CD14-positive monocyte (primary cell): ENCODE measurements at regions not wholly inside any gene's neighbourhood (a gene's known extent, or its start where the extent isn't known, plus 50 kb on each side); places are given as distances from the start of the nearest gene placed in this dataset.
"Not testable (repeated sequence)": the region's sequence is repeated elsewhere in the genome, so short reads cannot be mapped to it uniquely, and the experiment has no call there.

Source experiments
- DNase-seq, 3 donors: peaks; one replicate each; pipeline ENCODE4 v3.0.0-alpha.2; 2011 to 2022
- H2AFZ ChIP-seq: 2 replicates; pipeline ENCODE4 v1.6.0; 2012; ENCODE audit warnings: mild to moderate bottlenecking, low read depth, low read length, inconsistent platforms; ENCODE audit not compliant: insufficient read depth, poor library complexity, severe bottlenecking
- H3K27ac ChIP-seq, 2 donors: 1 replicate in 1 of 2; 2 replicates in 1 of 2; pipeline ENCODE4 v1.5.1; 2012 to 2013; ENCODE audit warnings: low read length in 2 of 2, control low read depth in 1 of 2, inconsistent platforms in 1 of 2, low read depth in 1 of 2, mild to moderate bottlenecking in 1 of 2
- H3K27me3 ChIP-seq, 2 donors: one replicate each; pipeline versions ENCODE4 v1.6.0 to v1.6.1; 2011 to 2013; ENCODE audit warnings: low read length in 2 of 2; ENCODE audit not compliant: control insufficient read depth in 2 of 2, insufficient read depth in 2 of 2
- H3K36me3 ChIP-seq, 2 donors: replicated peaks in 1 of 2; 1 replicate in 1 of 2; 2 replicates in 1 of 2; pipeline versions ENCODE4 v1.5.1 to v1.6.1; 2012 to 2013; ENCODE audit warnings: low read length in 2 of 2, control low read depth in 1 of 2, inconsistent platforms in 1 of 2, mild to moderate bottlenecking in 1 of 2; ENCODE audit not compliant: insufficient read depth in 2 of 2, control insufficient read depth in 1 of 2
- H3K4me1 ChIP-seq, 2 donors: 1 replicate in 1 of 2; 2 replicates in 1 of 2; pipeline versions ENCODE4 v1.5.1 to v1.6.1; 2012 to 2013; ENCODE audit warnings: low read length in 2 of 2, control low read depth in 1 of 2, inconsistent platforms in 1 of 2, mild to moderate bottlenecking in 1 of 2, moderate library complexity in 1 of 2; ENCODE audit not compliant: insufficient read depth in 2 of 2, control insufficient read depth in 1 of 2
- H3K4me2 ChIP-seq: replicated peaks from 2 replicates; pipeline ENCODE3; 2012; ENCODE audit warnings: low read length, moderate library complexity, mild to moderate bottlenecking; ENCODE audit not compliant: poor library complexity, severe bottlenecking; ENCODE audit errors: extremely low read depth
- H3K4me3 ChIP-seq, 3 experiments: fragments of 200-600 bp in 1 of 3; sonication (generic) in 1 of 3; replicated peaks in 1 of 3; 1 replicate in 2 of 3; 2 replicates in 1 of 3; pipeline ENCODE4 v1.5.1; 2011 to 2013; ENCODE audit warnings: low read length in 3 of 3, mild to moderate bottlenecking in 3 of 3, control low read depth in 2 of 3, low read depth in 2 of 3, inconsistent platforms in 1 of 3, moderate library complexity in 1 of 3
- H3K79me2 ChIP-seq: 2 replicates; pipeline ENCODE4 v1.6.0; 2012; ENCODE audit warnings: mild to moderate bottlenecking, control low read depth, inconsistent platforms, low read length, moderate library complexity; ENCODE audit not compliant: insufficient read depth
- H3K9ac ChIP-seq: 2 replicates; pipeline ENCODE4 v1.6.0; 2017; ENCODE audit warnings: low read length, mild to moderate bottlenecking; ENCODE audit not compliant: insufficient read depth, poor library complexity, severe bottlenecking
- H3K9me3 ChIP-seq, 2 donors: replicated peaks in 1 of 2; 1 replicate in 1 of 2; 2 replicates in 1 of 2; pipeline versions ENCODE4 v1.5.1 to v1.6.1; 2012 to 2013; ENCODE audit warnings: low read length in 2 of 2, control low read depth in 1 of 2; ENCODE audit not compliant: control insufficient read depth in 1 of 2, insufficient read depth in 1 of 2
- H4K20me1 ChIP-seq: 2 replicates; pipeline ENCODE4 v1.6.0; 2012; ENCODE audit warnings: mild to moderate bottlenecking, low read length, control low read depth, moderate library complexity; ENCODE audit not compliant: insufficient read depth
- H3K27ac Mint-ChIP-seq, 7 donors: one replicate each; pipeline ENCODE4 v1.8.0; 2020; ENCODE audit warnings: mild to moderate bottlenecking in 7 of 7, mixed read lengths in 7 of 7, moderate library complexity in 6 of 7, inconsistent platforms in 2 of 7
- H3K27me3 Mint-ChIP-seq, 3 donors: one replicate each; pipeline ENCODE4 v1.8.0; 2021 to 2022; ENCODE audit warnings: low read depth in 3 of 3, mild to moderate bottlenecking in 3 of 3, mixed read lengths in 3 of 3, moderate library complexity in 3 of 3, inconsistent platforms in 1 of 3
- H3K36me3 Mint-ChIP-seq, 2 donors: one replicate each; pipeline ENCODE4 v1.8.0; 2020; ENCODE audit warnings: mixed read lengths in 2 of 2, inconsistent platforms in 1 of 2, mild to moderate bottlenecking in 1 of 2
- H3K4me1 Mint-ChIP-seq: one replicate; pipeline ENCODE4 v1.8.0; 2020; ENCODE audit warnings: mild to moderate bottlenecking, mixed read lengths
- H3K4me3 Mint-ChIP-seq, 2 donors: one replicate each; pipeline ENCODE4 v1.8.0; 2020; ENCODE audit warnings: mild to moderate bottlenecking in 2 of 2, mixed read lengths in 2 of 2, moderate library complexity in 1 of 2
- H3K9me3 Mint-ChIP-seq, 7 donors: one replicate each; pipeline ENCODE4 v1.8.0; 2020 to 2022; ENCODE audit warnings: mixed read lengths in 7 of 7, mild to moderate bottlenecking in 6 of 7, moderate library complexity in 6 of 7, inconsistent platforms in 2 of 7
- CTCF ChIP-seq: fragments of 200-600 bp; IDR thresholded peaks from one replicate; pipeline ENCODE4 v1.8.0; 2022; ENCODE audit warnings: antibody characterized with exemption, mild to moderate bottlenecking
- WGBS: methylation state at CpG from one replicate; pipeline ENCODE4 v1.1.5; 2013; ENCODE audit warnings: missing lambda C conversion rate; ENCODE audit not compliant: insufficient coverage; 5-methylcytosine and 5-hydroxymethylcytosine counted together
- intact Hi-C, 2 donors: fragments of 100-400 bp; cut with micrococcal nuclease; formaldehyde crosslinking; loops; one replicate each; pipeline versions ENCODE4 v1.15.0 to v1.15.1; 2023

GRCh38 chr9:93886911-93887310 lies 68.2 kb downstream of the BARX1 start:
- peaks cover 7 to 9% (median 7%) of the 10 kb centered on the region in 3 donors for H3K27me3 Mint-ChIP-seq
- H3K4me2 ChIP-seq: no peak overlapping the region
- no peak overlapping the region for H2AFZ ChIP-seq
- H3K9ac ChIP-seq: no peak overlapping the region
- no peaks in the 10 kb centered on the region for H3K27me3 ChIP-seq
- H3K27ac ChIP-seq: no peak overlapping the region
- H3K27ac Mint-ChIP-seq: no peak overlapping the region
- H3K4me3 ChIP-seq: no peak overlapping the region
- no peaks in the 10 kb centered on the region for H3K36me3 Mint-ChIP-seq
- no peak overlapping the region for H3K4me3 Mint-ChIP-seq
- no peaks in the 10 kb centered on the region for H3K36me3 ChIP-seq
- 79% methylated on average over 7 of the region's 7 CpGs for WGBS
- no peak for TF ChIP-seq CTCF
- H3K79me2 ChIP-seq: no peaks in the 10 kb centered on the region
- no peaks in the 10 kb centered on the region for H3K4me1 Mint-ChIP-seq
- peaks cover 0 to 14% (median 7%) of the 10 kb centered on the region in 7 donors for H3K9me3 Mint-ChIP-seq
- no peak for DNase-seq
- H3K9me3 ChIP-seq: peaks cover 0 to 8% of the 10 kb centered on the region in 2 donors
- no peaks in the 10 kb centered on the region for H4K20me1 ChIP-seq
- H3K4me1 ChIP-seq: no peaks in the 10 kb centered on the region
- intact Hi-C loops: no loop called here

GRCh38 chr9:93884808-93885207 lies 70.3 kb downstream of the BARX1 start:
- Mint-ChIP-seq H3K27ac (no peak overlapping the region), H3K27me3 (peaks cover 2 to 7% (median 7%) of the 10 kb centered on the region in 3 donors), H3K36me3 (no peaks in the 10 kb centered on the region), H3K9me3 (peaks cover 0 to 7% (median 4%) of the 10 kb centered on the region in 7 donors), H3K4me1 (no peaks in the 10 kb centered on the region), H3K4me3 (peak overlapping the region in 1 of 2 donors; percentile 13)
- no peak overlapping the region for H2AFZ ChIP-seq
- H3K4me1 ChIP-seq: no peaks in the 10 kb centered on the region
- H3K4me2 ChIP-seq: no peak overlapping the region
- H3K27me3 ChIP-seq: no peaks in the 10 kb centered on the region
- H3K79me2 ChIP-seq: no peaks in the 10 kb centered on the region
- WGBS: no CpG with 5 or more reads among the region's 1 CpG
- no peak for TF ChIP-seq CTCF
- no peak overlapping the region for H3K9ac ChIP-seq
- H3K27ac ChIP-seq: no peak overlapping the region
- intact Hi-C loops: no loop called here
- no peaks in the 10 kb centered on the region for H4K20me1 ChIP-seq
- H3K36me3 ChIP-seq: no peaks in the 10 kb centered on the region
- no peak overlapping the region for H3K4me3 ChIP-seq
- H3K9me3 ChIP-seq: peaks cover 0 to 6% of the 10 kb centered on the region in 2 donors
- DNase-seq: no peak

- H3K9ac ChIP-seq, DNase-seq, H2AFZ ChIP-seq, H3K27ac ChIP-seq, H4K20me1 ChIP-seq, H3K36me3 Mint-ChIP-seq, H3K4me1 Mint-ChIP-seq, H3K27me3 Mint-ChIP-seq, H3K36me3 ChIP-seq, H3K79me2 ChIP-seq, intact Hi-C loops, H3K4me3 ChIP-seq, H3K4me2 ChIP-seq, H3K27me3 ChIP-seq, H3K4me3 Mint-ChIP-seq, H3K27ac Mint-ChIP-seq, H3K4me1 ChIP-seq: not testable (repeated sequence)
- H3K9me3 ChIP-seq: peaks cover 8 to 10% of the 10 kb centered on the region in 2 donors
- H3K9me3 Mint-ChIP-seq: peaks cover 6 to 18% (median 12%) of the 10 kb centered on the region in 7 donors
- WGBS: 96% methylated on average over 19 of the region's 35 CpGs
These were observed 75.3 kb downstream of the BARX1 start for GRCh38 chr9:93879662-93880407.
